ENCODE measurements at regions not wholly inside any gene's neighbourhood (a gene's known extent, or its start where the extent isn't known, plus 50 kb on each side); places are given as distances from the start of the nearest gene placed in this dataset.

- no peak for DNase-seq
These were observed 199.2 kb upstream of the PMEPA1 start for GRCh38 chr20:57908704-57909630.

DNA sequence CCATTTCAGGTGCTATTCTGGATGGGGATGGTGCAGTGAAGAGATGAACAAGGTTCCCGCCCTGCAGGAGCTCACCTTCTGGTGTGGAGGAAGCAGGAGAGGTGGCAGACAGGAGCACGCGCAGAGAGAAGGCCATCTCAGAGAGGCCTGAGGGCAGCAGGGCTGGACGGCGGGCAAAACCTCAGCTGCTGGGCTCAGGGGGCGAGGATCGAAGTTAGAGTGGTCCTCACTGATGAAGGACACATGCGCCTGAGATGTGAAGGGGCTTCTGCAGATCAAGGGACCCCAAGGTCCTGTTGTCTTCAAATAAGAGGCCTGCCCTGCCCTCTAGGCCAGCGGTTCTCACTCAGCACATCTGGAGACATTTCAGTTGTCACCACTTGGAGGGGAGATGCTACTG is 198.4 kb upstream of the PMEPA1 start:
- no peak for DNase-seq

DNA sequence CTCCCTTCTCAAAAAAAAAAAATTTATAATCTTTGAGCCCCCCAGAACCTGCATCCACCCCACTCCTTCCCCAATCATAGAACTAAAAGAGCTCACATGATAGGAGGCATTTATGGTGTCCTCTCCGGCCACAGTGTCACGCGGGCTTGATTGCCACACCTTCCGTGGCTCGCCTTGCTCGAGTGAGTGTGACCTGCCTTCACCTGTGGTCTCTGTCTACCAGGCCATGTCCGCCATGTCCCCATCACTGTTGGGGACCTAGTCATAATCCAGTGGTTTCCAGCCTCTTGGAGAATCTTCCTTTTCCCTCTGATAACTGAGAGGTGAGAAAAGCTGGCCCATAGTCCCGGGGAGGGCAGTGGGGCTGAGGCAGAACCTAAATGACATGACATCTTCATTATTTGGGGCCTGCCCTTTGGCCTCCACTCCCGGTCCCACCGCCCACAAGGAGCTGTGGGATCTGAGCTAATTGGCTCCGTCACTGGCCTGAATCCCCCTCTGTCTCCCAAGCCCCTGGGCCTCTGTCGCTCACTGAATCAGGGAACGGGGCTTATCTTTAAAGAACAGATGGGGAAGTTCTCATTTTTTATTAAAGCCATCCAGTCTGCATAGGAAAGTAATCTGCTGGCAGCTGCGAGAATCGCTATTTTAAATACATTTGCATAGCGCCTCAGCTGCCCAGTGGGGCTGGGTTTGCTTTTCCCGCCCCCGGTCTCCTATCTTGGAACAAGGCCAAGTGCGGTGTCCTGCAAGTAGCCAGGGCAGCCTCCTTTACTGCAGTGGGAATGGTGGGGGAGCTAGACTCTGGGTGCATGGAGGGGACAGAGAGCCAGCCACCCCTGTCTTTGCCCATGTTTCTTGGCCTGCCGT is 197.6 kb upstream of the PMEPA1 start:
- no peak for DNase-seq

DNA sequence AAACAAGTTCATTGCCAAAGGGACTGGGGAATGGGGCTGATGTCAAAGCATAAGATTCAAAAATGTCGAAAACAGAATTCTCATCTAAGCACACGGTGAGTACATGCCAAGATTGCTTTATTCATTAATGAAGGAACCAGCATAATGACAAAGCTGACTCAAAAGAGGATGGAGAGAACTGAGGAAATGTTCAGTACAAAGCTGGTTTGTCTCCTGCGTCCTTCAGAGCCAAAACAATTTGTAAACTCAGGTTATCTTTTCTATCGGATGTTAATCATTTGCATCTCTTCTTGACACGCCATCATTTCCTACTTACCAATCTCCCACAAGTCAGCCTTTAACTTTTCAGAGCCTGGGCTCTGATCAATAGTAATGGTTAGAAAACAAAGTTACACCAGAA is 195.6 kb upstream of the PMEPA1 start:
- DNase-seq: no peak

DNA sequence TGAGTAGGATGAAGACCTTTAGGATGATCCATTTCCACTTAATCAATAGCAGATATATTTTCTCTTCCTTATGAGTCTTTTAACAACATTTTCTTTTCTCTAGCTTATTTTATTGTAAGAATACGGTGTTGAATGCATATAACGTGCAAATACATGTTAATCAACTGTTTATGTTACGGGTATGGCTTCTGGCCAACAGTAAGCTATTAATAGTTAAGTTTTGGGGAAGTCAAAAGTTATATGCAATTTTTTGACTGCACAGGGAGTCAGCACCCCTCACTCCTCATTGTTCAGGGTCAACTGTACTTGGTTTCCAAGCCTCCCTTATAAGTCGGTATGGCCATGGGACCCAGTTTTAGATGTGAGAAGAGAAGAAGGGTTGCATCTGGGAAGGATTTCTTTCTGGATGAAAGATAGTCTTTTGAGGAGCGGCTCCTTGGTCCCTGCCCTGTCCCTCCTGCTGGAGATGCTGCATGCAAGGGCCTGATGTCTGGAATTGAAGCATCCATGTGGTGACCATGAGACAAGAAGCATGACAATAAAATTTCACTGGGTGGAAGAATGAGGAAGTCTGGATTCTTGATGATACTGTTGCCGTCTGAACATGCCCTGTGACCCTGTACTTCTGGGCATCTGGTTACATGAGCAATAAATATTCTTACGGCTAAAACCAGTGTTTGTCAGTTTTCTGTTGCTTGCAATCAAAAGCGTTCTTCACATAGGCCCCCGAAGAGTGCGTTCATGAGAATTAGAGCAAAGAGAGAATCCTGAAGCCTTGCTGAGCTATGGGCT is 194.7 kb upstream of the PMEPA1 start:
- no peak for DNase-seq

DNA sequence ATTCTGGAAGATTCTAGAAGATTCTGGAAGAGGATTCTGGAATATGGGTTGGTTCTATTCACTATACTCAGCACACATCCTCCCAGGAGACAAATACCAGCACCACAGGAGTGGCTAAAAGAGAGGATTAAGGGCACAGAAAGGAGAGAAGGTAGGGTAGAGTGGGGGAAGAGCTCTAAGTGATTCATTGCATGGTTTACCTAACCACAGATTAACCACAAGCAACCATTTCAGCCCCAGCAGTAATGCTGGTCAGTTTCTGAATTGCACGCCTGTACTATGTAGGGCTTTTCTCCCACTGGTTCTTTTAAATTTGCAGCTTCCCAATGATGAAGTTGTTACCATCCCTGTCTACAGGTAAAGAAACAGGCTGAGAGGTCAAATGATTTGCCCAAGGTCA is 192.7 kb upstream of the PMEPA1 start:
- no peak for DNase-seq

DNA sequence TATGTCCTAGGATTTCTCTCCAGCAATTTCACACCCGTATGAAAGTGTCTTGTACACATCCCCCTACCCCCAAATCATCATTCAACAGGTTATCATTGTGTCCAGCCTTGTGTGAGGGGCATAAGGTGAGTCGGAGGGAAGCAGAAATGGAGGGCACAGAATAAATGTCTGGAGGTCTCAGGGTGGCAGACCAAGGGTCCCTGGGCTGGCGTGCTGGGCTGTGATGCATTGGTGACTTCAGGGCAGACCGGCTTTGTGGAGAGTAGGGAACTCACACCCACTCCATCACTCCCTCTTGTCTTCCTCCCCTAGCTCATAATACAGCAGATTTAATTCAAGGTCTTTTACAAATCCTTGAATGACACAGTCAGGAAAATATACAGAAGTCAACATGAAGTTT is 191.7 kb upstream of the PMEPA1 start:
- DNase-seq: no peak

GRCh38 chr20:57900226-57900905 is 190.6 kb upstream of the PMEPA1 start:
- no peak for DNase-seq

GRCh38 chr20:57899554-57899953 is 189.7 kb upstream of the PMEPA1 start:
- DNase-seq: no peak

GRCh38 chr20:57898332-57898731 is 188.5 kb upstream of the PMEPA1 start:
- no peak for DNase-seq

DNA sequence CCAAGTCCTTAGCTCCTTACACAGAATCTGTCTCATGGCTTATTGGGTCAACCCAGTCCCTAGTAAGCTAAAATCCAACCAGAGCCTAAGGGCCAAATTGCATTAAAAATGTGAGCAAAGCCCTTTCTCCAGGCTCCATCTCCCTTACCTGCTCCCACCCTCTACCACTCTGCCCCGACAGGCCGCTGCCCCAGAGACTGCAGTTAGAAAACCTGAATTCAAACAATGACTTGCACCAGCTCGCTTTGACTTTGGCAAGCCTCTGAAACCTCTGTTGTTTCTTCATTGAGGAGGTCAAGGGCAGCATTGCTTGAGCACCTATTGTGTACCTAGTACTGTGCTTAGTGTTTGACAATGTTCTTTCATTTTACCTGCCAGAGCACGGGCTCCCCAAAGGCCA is 188.1 kb upstream of the PMEPA1 start:
- DNase-seq: no peak

GRCh38 chr20:57897156-57897874 is 187.5 kb upstream of the PMEPA1 start:
- no peak for DNase-seq

DNA sequence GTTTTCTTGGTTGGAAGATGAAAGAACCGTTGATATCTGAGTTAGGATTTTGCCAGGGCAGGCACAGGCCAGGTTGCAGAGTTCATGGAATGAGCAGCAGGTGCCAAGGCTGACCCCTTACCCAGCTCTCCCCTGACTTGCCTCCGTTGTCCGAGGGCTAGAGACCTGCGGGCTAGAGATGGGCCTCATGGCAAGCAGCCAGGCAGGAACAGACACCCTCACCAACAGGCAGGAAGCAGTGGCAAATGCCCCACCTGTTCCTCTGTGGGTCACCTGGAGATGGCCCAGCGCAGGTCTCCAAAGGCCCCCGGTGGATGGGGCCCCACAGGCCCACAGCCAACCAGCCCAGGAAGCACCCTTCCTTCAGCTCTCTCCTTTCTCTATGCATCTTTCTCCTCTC is 186.7 kb upstream of the PMEPA1 start:
- no peak for DNase-seq

GRCh38 chr20:57896017-57896416 is 186.2 kb upstream of the PMEPA1 start:
- no peak for DNase-seq

DNA sequence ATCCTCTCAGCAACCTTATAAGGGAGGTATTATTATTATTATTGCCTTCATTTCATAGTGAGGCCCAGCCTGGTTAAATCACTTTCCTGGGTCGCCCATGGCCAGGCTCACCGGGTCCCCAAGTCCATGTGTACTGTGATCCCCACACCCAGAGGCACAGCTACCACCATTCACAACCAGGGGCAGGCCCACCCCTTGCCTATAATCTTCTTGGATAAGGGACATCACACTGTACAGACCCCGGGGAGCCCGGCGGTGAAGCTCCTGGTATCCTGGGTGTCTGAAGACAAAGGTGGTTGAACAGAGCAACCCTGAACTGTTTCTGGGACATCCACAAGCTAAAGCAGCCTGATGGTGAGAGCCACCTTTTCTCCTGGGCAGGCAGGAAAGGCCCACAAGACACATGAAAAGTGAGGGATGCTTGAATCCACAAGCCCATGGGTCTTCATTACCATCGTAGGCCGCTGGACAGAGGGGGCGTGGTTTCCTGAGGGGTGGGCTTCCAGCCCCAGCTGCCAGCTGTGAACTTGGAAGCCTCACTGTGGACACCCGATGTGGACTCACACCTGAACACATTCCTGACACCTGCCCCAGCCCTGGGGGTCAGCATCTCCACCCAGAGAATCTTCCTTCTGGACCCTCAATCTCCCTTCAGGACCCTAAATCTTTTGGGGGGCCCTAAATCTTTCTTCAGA is 185.5 kb upstream of the PMEPA1 start:
- DNase-seq: no peak

DNA sequence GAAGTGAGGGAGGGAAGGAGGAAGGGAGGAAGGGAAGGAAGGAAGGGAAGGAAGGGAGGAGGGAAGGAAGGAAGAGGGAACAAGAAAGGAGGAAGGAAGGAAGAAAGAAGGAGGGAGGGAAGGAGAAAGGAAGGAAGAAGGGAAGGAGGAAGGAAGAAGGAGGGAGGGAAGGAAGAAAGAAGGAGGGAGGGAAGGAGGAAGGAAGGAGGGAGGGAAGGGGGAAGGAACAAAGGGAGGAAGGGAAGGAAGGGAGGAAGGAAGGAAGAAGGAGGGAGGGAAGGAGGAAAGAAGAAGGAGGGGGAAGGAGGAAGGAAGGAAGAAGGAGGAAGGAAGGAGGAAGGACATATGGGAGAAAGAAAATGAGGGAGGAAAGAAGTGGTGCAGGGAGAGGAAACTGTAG is 184.7 kb upstream of the PMEPA1 start:
- no peak for DNase-seq

DNA sequence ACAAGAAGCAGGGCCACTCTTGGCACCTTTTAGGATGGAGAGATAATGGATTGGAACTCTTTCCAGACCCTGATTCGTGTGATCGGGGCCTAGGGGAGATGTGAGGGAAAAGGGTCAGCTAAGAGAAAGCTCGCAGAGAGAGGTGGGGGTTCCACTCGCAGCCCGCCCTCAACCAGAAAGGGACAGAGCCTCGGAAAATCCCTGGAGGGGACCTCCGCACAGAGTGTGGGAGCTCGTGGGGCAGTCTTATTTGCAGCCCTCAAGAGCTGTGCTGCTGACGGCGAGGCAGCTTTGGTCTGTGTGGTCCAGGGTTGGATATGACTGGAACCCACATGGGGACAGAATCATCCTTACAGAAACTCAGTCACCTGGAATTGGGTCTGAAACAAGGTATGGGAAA is 184.3 kb upstream of the PMEPA1 start:
- DNase-seq: no peak

DNA sequence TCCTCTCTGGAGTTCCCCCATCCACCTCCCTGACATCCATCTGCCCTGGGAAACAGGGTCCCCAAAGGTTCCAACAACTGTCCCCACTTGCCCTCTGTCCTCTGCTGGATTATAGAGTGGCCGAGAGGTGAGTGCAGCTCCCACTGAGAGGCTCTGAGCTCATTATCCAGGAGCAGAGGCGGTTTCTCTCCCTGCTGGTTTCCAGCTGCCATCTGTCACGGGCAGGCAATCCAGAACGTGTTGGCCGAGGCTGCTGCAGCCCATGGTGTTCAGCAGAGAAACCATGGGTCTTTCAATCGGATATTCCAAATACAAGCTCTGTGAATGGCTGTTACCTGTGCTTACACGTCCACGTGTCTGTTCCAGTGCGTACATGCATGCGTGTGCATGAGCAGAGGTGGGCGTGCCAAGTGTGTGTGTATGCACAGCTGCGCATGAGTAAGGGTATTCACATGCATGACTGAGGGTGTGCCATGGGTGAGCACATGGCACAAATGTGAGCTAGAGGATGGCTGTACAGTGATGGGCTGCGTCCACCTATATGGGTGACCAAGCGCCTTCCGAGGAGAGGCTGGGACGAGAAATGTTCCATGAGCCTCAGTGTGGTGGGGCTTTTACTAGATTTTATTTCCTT is 183.7 kb upstream of the PMEPA1 start:
- DNase-seq: no peak

- DNase-seq: no peak
These were observed 182.7 kb upstream of the PMEPA1 start for GRCh38 chr20:57892471-57892870.

- no peak for DNase-seq
These were observed 181.2 kb upstream of the PMEPA1 start for GRCh38 chr20:57891014-57891413.

Measured in activated naive CD4-positive, alpha-beta T cell treated with Interleukin-2 at 50 U/mL for 16 hours (primary cell).